CD4-positive, alpha-beta T cell treated with Interferon alpha-2 for 1 hour (primary cell): ENCODE measurements at regions not wholly inside any gene's neighbourhood (a gene's known extent, or its start where the extent isn't known, plus 50 kb on each side); places are given as distances from the start of the nearest gene placed in this dataset.
A peak's percentile ranks its signal among the peaks of the same experiment; 100 is the strongest.
"Not testable (repeated sequence)": the region's sequence is repeated elsewhere in the genome, so short reads cannot be mapped to it uniquely, and the experiment has no call there.

ENCODE experiments used
- DNase-seq, 2 donors: peaks; one replicate each; pipeline ENCODE4 v3.0.0-alpha.2; 2020 to 2022

- DNase-seq, result no peak
Observed at GRCh38 chr2:133991606-133992168, 262.2 kb upstream of the MGAT5 start.

DNA sequence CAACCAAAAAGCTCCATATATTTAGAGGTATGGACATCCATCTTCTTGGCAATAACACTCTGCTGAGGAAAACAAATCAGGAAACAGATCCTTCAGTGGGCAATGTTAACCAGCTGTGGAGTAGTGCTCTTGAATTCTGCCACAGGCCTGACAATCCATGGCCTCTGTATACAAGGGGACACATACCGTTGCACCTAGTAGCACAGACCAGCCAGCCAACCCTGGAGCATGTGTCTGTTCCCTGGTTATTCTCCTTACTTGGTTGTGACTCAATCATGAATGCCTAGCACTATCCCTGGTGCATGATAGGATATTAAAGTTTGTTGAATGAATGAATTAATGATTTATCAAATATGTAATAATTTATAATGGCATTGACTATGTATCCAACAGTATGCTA lies 261.4 kb upstream of the MGAT5 start:
- DNase-seq, result no peak

DNA sequence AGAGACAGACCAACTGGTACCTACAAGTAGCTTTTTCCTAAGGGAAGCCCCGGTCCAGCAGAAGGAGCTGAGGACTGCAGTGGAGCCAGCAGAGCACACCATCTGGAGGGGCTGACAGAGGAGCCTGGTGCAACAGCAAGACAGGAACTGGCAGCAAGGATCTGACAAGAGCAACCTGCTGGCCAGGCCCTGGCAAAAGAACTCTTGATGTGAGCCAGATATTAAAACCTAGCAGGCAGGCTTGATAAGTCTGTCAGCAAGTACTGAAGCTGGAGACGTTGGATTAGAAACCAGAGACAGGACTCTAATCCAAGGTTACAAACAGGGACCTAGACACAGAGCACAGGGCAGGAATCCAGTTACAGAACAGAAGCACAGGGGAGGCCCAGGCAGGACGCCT lies 260.7 kb upstream of the MGAT5 start:
- no peak for DNase-seq

DNA sequence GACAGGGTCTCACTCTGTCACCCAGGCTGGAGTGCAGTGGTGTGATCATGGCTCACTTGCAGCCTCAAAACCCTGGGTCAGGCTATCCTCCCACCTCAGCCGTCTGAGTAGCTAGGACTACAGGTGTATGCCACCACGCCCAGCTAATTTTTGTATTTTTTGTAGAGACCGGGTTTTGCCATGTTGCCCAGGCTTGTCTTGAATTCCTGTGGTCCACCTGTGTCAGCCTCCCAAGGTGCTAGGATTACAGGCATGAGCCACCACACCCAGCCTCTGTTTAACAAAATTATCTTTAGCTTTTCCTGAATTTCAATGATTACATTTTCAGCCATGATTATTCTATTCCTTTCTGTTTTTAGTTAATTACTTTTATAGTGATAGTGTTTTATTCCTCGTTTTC lies 255.1 kb upstream of the MGAT5 start:
- DNase-seq, result not testable (repeated sequence)

- no peak for DNase-seq
Observed at GRCh38 chr2:134002391-134002790, 251.5 kb upstream of the MGAT5 start.

DNA sequence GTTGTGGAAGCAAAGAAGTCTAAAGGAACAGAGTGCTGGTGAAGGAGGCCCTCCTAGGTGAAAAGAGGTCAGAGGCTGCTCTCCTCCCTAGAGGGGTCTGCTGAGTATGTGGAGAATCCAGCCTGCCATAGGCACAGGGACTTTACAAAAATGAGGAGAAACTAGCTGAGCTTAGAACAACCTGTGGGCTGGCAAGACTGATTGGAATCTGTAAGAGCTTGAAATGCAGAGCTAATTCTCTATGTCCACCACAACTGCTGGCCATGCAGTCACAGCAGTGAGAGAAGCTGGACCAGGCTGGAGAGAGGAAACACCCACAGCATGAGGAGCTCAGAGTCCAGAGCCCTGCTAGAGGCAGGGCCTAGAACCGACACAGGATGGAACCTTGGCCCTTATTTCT lies 251.0 kb upstream of the MGAT5 start:
- DNase-seq, result no peak

DNA sequence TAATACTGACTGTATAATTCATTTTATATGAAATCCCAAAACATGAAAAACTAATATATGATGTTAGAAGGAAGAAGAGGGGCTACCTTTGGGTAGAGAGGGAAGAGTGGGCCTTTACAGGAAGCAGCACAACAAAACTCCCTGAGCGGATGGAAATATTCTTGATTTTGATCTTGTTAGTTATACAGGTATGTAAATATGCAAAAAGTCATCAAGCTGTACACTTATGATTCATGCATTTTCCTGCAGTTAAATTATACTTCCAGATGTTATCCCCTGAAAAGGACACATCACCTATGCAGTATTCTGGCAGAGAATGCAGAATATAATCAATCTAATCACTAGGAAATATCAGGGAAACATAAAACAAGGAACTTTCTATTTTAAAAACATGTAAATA lies 249.4 kb upstream of the MGAT5 start:
- no peak for DNase-seq

DNA sequence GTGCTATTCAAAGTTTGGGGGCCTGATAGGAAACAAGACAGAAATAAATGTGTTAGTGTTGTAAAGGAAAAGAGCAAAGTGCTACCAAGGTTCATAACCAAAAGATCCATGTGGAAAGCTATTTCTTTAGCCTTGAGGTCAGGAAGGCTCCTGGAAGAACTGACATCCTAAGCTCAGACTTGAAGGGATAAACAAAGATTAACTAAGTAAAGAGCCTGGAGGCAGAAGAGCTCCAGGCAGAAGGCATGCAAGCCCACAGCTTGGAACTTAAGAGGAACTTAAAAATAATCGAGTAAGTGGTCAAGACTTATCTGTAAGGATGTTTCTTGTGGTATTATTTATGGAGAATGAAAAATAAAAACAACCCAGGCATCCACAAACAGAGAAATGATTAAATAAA lies 245.0 kb upstream of the MGAT5 start:
- no peak for DNase-seq

DNA sequence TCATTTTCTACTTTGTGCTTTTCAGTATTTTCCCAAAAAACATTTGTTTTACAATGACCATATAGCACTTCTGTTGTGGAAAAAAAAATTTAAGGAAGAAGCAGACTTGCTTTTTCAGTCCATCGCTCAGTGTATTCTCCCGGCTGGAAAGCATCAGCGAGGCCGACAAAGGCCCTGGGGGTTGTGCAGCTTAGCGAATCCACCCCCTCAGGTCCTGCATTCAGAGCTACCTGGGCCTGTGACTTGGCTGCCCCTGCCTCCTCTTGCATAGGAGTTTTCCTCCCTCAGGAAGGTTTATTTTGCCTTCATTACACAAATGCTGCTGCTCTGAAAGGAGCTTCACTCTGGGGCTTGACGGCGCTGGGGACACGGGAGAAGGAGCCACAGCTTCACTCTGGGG lies 244.4 kb upstream of the MGAT5 start:
- DNase-seq, result no peak

- not testable (repeated sequence) for DNase-seq
Observed at GRCh38 chr2:134009906-134010305, 244.0 kb upstream of the MGAT5 start.

- DNase-seq, result no peak
Observed at GRCh38 chr2:134011936-134012586, 241.8 kb upstream of the MGAT5 start.

DNA sequence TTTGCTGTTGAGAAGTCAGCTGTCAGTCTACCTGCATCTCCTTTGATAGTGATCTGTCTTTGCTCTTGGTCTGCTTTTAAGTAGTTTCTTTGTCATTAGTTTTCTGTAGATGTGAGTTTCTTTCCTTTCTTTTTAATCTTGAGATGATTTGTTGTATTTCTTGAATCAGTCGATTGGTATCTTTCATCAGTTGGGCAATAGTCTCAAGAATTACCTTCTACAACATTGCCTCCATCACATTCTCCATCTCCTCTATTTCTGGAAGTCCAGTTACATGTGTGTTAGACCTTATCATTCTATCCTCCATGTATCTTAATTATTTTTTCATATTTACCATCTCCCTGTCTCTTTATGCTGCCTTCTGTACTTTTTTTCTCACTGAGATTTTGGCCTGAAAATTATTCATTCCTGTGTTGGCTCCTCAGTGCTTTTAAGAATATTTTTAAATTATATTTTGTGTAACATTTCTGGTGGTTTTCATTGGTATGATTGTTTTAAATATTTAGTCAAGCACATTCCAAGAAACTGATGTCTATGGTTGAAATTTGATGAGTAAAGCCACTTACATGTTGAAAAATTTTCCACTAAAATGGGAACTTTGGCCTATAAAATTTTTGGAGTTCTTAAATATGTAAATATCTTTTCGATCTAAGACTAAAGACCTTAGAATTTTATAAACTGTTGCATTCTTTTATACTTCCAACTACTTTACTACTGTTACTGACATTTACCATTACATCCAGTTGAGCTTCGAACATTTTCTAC lies 239.5 kb upstream of the MGAT5 start:
- DNase-seq, result no peak

- DNase-seq, result no peak
Observed at GRCh38 chr2:134019871-134020270, 234.0 kb upstream of the MGAT5 start.

DNA sequence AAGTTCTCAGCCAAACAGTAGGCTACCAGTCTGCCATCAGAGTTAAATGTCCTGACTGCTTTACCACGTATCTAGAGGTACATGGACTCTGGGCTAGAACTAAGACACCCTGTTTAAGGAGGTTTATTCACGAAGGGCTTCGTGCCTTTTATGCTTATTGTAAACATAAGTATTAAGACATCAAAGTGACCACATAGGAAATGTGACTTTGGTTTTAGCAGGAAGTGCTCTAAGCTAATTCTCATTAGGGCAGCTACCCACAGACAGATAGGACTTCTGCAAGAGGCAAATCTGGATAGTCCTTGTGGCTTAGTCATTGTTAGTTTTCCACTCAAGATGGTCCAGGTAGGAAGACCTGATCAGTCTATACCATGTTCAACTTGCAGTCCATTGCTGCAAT lies 233.3 kb upstream of the MGAT5 start:
- peak in 1 of 2 donors; percentile 36 for DNase-seq

DNA sequence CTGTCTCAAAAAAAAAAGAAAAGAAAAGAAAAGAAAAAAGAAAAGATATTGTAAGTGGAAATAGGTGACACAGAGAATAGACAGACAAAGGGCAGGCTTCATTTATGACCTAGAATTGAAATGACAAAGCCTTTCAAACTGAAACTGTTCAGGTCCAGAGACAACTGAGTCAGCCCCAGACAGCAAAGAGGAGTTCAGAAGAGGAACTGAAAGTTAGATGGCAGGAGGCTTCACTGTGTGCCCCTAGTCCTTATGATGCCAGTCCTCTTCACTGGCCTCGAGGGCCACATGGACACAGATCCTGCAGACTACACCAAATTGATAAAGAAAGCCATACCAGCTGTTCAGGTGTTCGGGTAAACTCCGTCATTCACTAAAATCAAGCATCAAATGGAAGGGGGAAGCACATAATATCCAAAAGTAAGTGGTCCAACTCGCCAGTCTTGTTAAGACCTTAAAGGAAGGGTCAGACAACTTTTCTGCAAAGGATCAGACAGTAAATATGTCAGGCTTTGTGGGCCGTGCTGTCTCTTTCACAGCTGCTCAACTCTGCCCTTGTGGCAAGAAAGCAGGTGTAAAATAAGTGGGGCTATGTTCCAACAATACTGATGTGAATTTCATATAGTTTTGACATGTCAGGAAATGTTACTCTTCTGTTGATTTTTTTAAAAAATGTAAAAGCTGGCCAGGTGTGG lies 231.9 kb upstream of the MGAT5 start:
- no peak for DNase-seq

GRCh38 chr2:134023854-134024253 lies 230.0 kb upstream of the MGAT5 start:
- no peak for DNase-seq

DNA sequence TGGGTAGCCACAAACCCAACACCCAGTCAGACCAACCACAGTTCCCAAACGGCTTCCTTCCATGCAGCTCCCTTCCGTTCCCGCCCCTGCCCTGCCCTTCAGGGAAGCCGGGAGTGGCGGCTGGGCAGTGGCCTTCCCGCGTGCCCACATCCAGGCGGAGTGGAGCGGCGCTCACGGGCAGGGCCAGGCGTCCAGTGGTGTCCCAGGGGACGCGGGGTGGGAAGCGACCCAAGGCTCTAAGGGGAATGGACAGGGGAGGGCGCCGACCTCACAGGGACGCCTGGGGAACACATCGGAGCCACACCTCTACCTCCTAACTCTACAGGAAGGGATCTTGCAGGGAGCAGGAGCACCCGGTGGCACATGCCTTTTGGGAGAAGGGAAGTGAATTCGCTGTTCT lies 225.9 kb upstream of the MGAT5 start:
- DNase-seq, result no peak

- DNase-seq, result no peak
Observed at GRCh38 chr2:134029418-134029817, 224.5 kb upstream of the MGAT5 start.

DNA sequence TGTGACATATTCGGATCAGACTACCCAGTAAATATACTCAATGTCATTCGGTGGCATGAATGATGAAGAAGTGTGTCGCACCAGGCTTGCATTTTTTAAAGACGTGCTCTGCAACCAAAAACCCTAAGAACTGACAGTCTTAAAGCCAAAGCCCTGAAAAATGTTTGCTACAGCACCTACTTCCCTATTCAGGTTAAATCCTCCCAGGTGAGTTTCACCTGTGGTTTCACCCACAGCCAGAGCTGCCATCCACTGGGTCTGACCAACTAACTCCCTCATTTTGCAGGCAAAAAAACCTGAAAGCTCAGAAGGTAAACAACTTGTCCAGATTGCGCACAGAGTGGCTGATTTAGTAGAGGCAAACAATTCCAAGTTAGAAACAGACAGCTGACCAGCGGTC lies 222.3 kb upstream of the MGAT5 start:
- DNase-seq, result no peak

DNA sequence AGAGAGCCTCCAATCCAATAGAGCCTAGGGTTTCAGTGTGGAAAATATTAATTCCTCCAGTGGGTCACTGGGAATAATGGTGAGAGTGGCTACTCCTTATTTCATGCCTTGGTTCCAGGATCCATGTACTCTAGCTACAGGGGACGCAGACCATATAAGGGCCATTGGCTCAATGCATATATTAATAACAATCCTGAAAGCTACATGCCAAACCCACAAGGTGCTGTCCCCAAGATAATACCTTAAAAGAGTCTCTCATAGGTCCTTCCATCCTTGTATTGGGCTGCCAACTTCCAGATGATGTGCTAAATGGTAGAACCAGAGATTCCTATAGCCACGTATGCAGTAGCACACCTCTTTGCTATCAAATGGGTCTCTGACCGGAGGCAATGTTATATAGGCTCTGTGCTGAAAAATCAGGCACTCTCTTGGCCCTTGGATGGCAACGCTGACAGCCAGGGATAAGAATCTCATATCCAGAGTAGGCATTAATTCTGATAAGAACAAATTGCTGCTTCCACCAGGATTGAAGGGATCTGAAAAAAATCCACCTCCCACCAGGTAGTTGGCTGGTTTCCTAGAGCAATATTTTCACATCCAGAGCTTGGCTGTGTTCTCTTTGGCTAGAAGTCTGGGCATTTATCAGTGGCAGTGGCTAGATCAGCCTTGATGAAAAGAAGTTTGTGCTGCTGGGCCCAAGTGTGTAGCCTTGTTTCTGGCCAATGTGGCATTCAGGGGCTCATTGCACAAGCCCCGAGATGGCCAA lies 218.1 kb upstream of the MGAT5 start:
- DNase-seq, result no peak

DNA sequence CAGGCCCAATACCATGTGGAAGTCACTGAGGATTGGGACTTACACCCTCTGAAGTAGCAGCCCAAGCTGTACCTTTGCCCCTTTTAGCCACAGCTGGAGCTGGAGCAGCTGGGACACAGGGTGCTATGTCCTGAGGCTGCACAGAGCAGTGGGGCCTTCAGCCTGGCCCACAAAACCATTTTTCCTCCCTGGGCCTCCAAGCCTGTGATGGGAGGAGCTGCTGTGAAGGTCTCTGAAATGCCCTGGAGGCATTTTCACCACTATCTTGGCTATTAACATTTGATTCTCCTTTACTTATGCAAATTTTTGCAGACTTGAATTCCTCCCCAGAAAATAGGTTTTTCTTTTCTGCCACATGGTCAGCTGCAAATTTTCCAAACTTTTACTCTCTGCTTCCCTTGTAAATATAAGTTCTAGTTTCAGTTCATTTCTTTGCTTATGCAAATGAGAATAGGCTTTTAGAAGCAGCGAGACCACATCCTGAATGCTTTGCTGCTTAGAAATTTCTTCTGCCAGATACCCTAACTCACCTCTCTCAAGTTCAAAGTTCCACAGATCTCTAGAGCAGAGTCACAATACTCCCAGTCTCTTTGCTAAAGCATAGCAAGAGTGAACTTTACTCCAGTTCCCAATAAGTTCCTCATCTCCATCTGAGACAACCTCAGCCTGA lies 213.8 kb upstream of the MGAT5 start:
- DNase-seq, result no peak

- not testable (repeated sequence) for DNase-seq
Observed at GRCh38 chr2:134040626-134041172, 213.2 kb upstream of the MGAT5 start.
